HuH-7 (cell line): ENCODE measurements at regions not wholly inside any gene's neighbourhood (a gene's known extent, or its start where the extent isn't known, plus 50 kb on each side); places are given as distances from the start of the nearest gene placed in this dataset.
"Not testable (repeated sequence)": the region's sequence is repeated elsewhere in the genome, so short reads cannot be mapped to it uniquely, and the experiment has no call there.

Experiments used
- DNase-seq: peaks from one replicate; pipeline ENCODE4 v3.0.0; 2011; ENCODE audit warnings: low spot score

DNA sequence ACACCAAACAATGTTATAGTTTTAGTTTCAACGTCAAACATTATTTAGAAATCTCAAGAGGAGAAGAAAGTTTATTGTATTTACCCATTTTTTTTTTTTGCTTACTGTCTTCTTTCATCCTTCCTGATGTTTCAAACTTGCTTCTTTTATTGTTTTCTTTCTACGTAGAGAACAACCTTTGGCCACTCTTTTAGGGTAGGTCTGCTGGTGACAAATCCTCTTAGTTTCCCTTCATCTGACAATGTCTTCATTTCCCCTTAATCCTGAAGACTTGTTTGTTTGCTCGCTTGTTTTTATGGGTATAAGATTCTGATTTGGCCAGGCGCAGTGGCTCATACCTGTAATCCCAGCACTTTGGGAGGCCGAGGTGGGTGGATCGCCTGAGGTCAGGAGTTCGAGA, 89.1 kb downstream of the RHOU start:
- DNase-seq: no peak

GRCh38 chr1:228825041-228825440, 89.8 kb downstream of the RHOU start:
- DNase-seq: no peak

GRCh38 chr1:228825840-228826484, 90.7 kb downstream of the RHOU start:
- no peak for DNase-seq

DNA sequence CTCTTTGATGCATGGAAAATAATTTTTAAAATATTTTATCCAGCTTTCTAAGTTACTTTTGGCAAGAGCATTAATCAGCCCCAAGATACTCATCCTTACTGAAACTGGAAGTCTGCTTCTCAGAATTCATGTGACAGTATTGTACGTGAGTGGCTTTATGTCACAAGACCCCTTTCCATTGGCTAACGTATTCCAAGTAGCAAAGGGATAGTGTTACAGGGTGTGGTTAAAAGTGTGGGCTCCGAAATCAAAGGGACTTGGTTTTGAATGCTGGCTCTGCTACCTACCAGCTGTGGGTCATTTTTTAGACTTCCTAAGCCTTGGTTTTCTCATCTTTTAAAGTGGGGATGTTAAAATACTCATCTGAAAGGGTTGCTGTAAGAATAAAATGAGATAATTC, 91.7 kb downstream of the RHOU start:
- no peak for DNase-seq

GRCh38 chr1:228828151-228828550, 92.9 kb downstream of the RHOU start:
- no peak for DNase-seq

GRCh38 chr1:228830185-228830953, 95.1 kb downstream of the RHOU start:
- DNase-seq: no peak

- no peak for DNase-seq
Measured at GRCh38 chr1:228830954-228831481, 95.7 kb downstream of the RHOU start.

DNA sequence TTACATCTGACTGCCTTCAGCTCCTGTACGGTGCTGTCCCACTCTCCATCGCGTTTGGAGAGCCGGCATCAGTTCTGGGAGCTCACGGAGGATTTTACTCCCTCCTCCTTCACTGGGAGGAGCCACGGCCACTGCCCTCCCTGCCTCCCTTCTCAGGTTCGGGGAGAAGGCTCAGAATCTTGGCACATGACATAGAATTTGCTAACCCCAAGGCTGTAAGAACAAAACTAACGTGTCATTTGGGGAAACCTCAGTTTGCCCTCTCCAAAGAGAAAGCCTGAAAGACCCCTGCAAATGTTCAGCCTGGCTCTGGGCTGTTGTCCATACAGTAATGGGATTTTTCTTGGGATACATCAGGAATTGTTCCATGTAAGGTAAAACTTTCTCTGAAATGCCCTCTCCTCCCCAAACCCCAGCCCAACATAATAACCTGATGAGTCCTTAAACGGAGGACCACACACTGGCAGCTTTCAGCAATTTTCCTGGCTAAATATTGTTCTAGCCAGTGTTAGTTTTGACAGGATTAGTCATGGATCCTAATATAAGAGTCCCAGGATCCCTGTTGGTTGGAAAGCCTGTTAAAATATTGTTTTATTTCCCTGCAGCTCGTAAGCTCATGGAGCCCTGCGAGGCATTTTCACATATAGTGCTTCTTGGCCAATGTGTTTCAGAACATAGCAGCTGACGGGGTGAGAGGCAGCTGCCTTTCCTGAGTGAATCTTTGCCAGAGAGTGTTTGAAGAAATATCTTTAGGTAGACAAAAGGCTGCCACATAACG, 98.8 kb downstream of the RHOU start:
- no peak for DNase-seq

DNA sequence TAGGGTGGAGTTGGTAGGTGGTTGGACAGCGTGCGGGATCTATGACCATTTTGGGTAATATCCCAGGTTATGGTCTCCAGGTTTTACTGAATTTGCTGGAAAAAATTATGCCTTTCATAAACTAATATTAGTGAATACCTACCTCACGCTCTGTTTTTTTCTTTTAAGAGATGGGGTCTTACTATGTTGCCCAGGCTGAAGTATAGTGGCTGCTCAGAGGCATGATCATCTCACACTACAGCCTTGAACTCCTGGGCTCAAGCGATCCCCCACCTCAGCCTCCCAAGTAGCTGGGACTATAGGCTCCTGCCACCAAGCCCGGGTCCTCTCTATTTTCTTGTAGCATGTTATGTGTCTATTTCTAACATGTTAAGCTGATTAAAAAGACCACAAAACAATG, 100.2 kb downstream of the RHOU start:
- no peak for DNase-seq

GRCh38 chr1:228835911-228836310, 100.6 kb downstream of the RHOU start:
- no peak for DNase-seq

DNA sequence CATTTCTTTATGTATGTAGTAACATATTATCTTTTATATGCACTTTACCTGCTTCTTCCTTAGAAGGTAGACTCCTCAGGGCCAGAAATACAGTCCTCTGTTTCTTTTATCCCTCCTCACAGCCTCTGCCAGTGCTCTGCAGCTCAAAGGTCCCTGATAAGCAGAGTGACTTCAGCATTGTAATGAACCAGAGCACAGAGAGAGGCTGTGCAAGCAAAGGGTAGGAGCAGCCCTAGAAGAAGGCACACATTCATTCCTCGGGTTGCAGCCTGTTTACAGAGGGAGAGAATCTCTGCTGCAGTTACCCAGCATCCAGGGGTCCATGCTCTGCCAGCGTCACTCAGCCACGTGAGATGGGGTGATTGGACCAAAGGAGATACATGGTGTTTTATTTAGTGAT, 101.1 kb downstream of the RHOU start:
- peak; percentile 74 for DNase-seq

GRCh38 chr1:228837032-228837431, 101.8 kb downstream of the RHOU start:
- DNase-seq: no peak

GRCh38 chr1:228837817-228838716, 102.8 kb downstream of the RHOU start:
- DNase-seq: peak; percentile 80

GRCh38 chr1:228838717-228839500, 103.6 kb downstream of the RHOU start:
- DNase-seq: no peak

DNA sequence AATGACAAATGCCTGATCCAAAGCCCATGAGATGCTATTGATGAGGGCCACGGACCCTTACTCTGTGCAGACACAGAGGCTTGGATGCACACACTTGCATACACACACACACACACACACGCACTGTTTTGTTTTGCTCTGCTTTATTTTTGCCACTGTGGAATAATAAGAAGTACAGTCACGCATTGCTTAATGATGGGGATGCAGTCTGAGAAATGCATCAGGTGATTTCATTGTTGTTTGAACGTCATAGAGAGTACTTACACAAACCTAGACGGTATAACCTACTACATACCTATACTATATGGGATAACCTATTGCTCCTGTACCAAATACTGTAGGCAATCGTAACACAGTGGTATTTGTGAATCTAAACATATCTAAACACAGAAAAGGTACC, 104.4 kb downstream of the RHOU start:
- no peak for DNase-seq

- DNase-seq: no peak
Measured at GRCh38 chr1:228841632-228842031, 106.4 kb downstream of the RHOU start.

- no peak for DNase-seq
Measured at GRCh38 chr1:228842094-228842775, 107.0 kb downstream of the RHOU start.

GRCh38 chr1:228845101-228845500, 109.8 kb downstream of the RHOU start:
- DNase-seq: no peak

GRCh38 chr1:228846952-228847351, 111.7 kb downstream of the RHOU start:
- no peak for DNase-seq

GRCh38 chr1:228847451-228847850, 112.2 kb downstream of the RHOU start:
- not testable (repeated sequence) for DNase-seq
